GOT3 (cell line): ENCODE measurements at regions not wholly inside any gene's neighbourhood (a gene's known extent, or its start where the extent isn't known, plus 50 kb on each side); places are given as distances from the start of the nearest gene placed in this dataset.

Experiments
- DNase-seq: peaks from one replicate; lab custom pipeline; 2025; ENCODE audit warnings: mixed read lengths; lab: John Stamatoyannopoulos, UW

GRCh38 chr5:168193493-168194250 lies 97.8 kb upstream of the WWC1 start:
- no peak for DNase-seq

DNA sequence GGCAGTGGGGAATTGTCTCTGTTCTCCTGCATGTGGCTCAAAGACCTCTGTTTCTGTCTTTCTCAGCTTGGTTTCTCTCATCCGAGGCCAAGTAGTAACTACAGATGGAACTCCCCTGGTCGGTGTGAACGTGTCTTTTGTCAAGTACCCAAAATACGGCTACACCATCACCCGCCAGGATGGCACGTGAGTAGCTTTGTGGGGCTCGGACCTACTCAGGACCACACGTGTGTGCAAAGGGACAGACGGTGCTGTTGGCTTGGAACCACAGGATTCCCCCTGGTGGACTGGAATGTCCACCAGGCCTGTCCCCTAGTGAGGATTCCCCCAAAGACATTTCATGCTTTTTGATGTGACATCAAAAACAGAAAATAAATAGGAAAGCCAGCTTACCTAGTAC lies 96.3 kb upstream of the WWC1 start:
- no peak for DNase-seq

GRCh38 chr5:168198359-168198758 lies 93.1 kb upstream of the WWC1 start:
- DNase-seq = no peak

- DNase-seq = no peak
Observed at GRCh38 chr5:168202996-168203395, 88.4 kb upstream of the WWC1 start.

DNA sequence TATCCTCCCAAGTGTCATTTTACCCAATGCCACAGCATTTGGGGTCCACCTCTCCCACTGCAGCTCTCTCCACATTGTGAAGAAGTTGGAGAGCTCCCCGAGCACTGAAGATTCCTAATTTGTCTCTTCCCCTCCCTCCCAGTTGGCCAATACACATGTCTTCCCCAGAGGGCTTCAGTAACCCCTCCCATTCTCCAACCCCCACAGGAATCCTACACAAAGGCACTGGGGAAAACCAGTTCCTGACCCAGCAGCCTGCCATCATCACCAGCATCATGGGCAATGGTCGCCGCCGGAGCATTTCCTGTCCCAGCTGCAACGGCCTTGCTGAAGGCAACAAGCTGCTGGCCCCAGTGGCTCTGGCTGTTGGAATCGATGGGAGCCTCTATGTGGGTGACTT lies 87.3 kb upstream of the WWC1 start:
- DNase-seq = no peak

DNA sequence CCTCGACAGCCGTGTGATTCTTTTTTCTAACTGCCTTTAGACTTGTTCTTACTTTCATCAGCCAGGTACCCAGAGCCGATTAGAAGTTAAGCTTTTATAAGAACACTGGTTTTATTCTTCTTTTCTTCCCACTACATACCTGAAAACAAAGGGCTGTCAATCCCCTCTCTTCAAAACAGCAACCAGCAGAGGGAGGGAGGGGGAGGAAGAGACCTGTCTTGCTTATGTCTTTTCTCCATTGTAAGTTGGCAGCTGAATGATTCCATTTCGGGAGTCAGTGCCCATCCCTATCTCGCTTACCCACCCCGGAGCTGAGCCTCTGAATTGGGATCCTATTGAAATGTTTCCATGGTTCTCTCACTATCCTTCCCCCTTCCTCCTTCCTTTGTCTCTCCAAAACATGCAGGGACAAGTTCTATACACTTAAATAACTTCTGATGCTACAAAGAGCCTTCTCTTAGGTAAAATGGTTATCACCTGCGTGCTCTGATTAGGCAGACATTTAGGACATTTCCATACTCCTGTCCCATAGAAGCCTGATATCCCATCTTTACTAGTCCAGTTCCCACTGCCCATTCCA lies 83.9 kb upstream of the WWC1 start:
- DNase-seq = no peak

DNA sequence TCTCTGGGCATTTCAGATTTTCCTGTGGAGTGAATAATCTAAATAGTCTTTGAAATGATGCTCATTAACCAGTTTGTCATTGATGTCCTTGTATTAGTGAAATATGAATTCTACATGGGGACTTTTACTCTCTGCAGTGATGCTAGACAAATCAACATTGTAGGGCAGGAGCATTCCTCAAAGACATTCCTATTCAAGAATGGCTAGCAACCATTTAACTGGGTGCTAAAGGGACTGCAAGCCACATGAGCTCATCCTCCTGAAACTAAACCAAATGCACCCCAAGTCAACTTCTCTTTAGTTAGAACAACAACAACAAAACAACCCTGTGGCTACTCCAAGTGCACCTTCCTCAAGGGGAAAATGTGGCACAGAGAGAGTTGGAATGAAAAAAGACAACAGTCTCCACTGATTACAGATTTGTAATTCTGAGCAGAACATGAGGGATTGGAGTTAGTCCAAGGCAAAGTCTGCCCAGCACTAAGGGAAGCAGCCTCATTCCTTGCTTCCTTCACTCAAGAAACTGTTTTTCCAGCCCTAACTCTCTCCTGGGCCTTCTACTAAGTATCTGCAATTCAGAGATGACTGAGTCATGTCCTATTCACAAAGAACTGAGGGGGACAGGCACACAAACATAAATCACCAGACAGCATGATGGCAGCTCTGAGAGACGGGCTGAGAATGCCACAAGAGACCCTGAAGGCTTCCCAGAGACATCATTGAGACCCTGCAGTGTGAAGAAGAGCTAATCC lies 82.0 kb upstream of the WWC1 start:
- DNase-seq = no peak

- DNase-seq = no peak
Observed at GRCh38 chr5:168209997-168210396, 81.4 kb upstream of the WWC1 start.

GRCh38 chr5:168211245-168211644 lies 80.2 kb upstream of the WWC1 start:
- DNase-seq = no peak

GRCh38 chr5:168211936-168212335 lies 79.5 kb upstream of the WWC1 start:
- no peak for DNase-seq

DNA sequence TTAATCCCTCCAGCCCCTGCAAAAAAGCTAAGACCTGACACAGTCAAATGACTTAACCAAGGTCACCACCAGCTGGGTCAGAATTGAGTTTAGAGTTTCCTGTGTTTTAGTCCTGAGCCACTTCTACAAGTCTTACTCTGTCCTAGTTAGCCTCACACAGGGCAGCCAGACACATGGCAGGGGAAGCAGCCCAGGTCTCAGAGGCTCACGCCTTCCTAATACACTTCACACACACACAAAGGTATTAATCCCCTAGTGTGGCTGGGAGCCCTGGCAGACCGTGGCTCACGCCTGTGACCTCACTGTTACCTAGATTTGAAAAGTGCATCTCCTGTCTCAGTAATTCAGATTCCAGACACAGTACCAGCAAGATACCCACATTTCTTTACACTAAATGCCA lies 77.4 kb upstream of the WWC1 start:
- DNase-seq = no peak

GRCh38 chr5:168214886-168215285 lies 76.6 kb upstream of the WWC1 start:
- no peak for DNase-seq

GRCh38 chr5:168215646-168216045 lies 75.8 kb upstream of the WWC1 start:
- DNase-seq = no peak

- no peak for DNase-seq
Observed at GRCh38 chr5:168216989-168217388, 74.5 kb upstream of the WWC1 start.

GRCh38 chr5:168217497-168217896 lies 73.9 kb upstream of the WWC1 start:
- no peak for DNase-seq

DNA sequence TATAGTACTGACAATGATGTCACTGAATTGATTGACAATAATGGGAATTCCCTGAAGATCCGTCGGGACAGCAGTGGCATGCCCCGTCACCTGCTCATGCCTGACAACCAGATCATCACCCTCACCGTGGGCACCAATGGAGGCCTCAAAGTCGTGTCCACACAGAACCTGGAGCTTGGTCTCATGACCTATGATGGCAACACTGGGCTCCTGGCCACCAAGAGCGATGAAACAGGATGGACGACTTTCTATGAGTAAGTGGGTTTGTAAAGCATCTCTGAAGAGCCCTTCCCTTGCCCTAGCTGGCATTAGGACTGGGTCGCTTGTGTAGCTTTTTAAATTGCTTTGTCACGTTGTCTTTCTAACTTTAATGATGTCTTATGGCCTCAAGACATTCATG lies 72.7 kb upstream of the WWC1 start:
- DNase-seq = no peak

DNA sequence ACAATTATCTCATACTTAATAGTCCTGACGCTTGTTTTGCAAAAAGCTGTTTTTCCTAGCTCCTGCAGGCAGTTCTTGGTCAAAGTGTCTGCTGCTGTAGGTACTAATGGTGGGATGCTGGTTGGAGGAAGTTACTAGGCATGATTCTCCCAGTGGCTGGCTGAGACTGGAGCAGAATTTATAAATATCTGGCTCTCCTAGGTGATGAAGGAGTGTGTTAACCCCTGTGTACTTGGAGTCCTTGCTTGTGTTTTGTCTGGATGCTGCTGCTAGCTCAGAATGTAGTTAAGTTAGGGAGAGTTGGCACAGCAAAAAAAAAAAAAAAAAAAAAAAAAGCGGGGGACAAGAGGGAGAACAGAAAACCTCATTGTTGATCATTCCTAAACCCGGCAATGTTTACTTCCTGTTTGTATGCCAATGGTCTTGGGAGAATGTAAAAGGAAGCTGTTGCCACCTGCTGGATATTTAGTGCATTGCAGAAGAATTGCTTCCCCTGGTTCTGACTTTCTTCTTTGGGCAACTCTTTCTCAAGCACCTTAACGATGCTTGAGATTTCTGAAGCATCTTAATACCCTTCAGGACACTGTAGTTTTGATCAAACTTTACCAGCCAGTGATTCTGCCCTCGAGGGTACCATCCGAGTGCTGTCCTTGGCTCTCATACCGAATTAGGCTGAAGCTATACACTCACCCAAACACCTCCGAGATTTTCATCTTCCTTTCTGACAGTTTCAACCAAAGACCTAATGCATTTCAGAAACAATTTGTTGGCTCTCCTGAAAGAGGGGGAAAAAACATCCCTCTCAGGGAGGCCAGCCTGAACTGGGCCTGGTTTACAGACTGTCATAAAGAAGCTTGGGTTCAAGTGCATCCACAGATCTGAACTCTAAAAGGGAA lies 71.7 kb upstream of the WWC1 start:
- DNase-seq = no peak

DNA sequence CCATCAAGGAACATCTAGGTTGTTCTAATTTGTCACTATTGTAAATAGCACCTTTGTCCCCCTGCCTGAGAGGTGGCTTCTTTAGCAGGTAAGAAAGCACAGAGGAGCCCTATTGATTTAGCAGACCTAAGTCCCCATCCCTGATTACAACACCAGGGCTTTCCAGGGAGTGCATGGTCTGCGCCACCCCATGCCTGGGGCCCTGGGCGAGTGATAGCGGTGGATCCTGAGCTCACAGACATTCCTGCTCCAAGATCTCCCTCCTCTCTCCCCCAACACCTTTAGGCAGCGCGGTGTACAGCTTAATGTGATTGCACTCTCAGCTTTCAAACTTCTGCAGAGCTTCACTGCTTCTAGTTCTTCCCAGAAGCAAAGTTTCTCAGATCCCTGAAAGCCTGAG lies 67.4 kb upstream of the WWC1 start:
- no peak for DNase-seq

GRCh38 chr5:168226012-168226411 lies 65.4 kb upstream of the WWC1 start:
- DNase-seq = no peak

- DNase-seq = no peak
Observed at GRCh38 chr5:168227001-168227400, 64.4 kb upstream of the WWC1 start.

DNA sequence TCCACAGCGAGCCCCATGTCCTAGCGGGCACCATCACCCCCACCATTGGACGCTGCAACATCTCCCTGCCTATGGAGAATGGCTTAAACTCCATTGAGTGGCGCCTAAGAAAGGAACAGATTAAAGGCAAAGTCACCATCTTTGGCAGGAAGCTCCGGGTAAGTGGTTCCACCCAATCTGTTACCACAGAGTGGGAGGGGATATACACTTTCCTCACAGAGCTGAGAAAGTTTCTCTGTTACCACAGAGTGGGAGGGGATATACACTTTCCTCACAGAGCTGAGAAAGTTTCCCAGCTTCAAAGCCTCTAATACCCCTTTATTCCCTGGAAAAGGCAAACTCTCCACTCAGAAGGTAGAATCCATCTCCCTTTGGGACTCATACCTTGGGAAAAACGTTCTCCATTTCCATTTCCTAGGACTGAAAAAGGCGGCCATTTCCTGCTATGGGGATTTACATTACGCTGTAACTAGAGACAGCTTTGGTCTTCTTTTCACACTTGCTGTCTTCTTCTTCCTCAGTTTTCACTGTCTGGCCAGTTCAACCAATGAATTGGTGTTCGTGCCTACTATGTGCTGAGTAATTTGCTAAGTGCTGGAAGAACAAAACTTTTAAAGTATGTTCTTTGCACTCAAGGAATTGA lies 63.4 kb upstream of the WWC1 start:
- no peak for DNase-seq

DNA sequence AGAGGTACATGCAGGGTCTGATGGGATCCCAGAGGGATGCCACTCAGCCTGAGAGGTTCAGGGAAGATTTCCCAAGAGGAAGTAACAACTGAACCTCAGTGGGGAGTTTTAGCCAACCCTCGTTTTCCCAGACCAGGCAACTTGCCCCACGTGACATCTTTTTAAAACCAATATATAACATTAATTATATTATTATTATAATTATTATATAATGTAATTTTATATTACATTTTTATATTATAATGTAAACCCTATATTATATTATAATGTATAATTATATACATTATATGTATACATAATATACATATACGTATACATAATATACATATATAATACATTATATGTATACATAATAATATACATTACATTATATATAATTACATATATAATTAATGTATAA lies 62.8 kb upstream of the WWC1 start:
- no peak for DNase-seq
